ENCODE measurements at regions not wholly inside any gene's neighbourhood (a gene's known extent, or its start where the extent isn't known, plus 50 kb on each side); places are given as distances from the start of the nearest gene placed in this dataset.

DNA sequence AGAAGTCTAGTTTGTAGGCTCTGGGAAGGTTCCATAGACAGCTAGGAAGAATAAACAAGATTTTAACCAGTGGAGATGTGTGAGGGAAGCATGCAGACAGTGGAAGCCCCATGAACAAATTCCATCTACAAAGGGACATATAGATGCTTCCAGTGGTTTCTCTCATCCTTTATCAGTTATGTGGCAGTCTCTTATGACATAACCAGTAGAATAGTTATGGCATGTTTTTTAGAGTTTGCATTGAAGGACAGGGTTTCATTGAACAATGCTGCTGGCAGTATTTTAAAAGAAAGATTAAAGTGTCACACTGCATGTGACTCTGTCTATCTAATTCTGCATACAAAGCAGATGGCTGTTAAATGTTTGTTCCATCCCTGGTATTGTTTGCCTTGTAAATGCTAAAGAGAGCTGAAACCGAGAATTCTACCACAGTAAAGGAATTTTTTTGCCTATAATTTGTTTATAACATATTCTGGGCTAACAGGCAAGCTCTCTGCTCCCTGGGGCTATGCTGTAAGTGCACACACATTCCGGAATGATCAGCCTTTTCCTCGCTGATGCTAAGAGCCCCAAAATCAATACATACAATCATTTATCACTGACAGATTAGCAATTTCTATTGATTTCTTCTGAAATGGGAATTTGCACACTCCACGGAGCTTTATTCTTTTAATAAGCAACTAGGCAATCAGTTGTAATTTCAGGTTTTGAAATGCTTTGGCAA lies 76.8 kb upstream of the PELI1 start:
- DNase-seq (ENCODE audit: extremely low read depth, low read depth): no peak
- TF ChIP-seq, protein P1, sequence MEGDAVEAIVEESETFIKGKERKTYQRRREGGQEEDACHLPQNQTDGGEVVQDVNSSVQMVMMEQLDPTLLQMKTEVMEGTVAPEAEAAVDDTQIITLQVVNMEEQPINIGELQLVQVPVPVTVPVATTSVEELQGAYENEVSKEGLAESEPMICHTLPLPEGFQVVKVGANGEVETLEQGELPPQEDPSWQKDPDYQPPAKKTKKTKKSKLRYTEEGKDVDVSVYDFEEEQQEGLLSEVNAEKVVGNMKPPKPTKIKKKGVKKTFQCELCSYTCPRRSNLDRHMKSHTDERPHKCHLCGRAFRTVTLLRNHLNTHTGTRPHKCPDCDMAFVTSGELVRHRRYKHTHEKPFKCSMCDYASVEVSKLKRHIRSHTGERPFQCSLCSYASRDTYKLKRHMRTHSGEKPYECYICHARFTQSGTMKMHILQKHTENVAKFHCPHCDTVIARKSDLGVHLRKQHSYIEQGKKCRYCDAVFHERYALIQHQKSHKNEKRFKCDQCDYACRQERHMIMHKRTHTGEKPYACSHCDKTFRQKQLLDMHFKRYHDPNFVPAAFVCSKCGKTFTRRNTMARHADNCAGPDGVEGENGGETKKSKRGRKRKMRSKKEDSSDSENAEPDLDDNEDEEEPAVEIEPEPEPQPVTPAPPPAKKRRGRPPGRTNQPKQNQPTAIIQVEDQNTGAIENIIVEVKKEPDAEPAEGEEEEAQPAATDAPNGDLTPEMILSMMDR (IDR thresholded peaks at IDR 0.05; ENCODE audit: low read depth, low read length, missing control alignments): no peak
- no peak overlapping the region for H3K4me3 ChIP-seq (replicated peaks; ENCODE audit: low read depth, low read length)

DNA sequence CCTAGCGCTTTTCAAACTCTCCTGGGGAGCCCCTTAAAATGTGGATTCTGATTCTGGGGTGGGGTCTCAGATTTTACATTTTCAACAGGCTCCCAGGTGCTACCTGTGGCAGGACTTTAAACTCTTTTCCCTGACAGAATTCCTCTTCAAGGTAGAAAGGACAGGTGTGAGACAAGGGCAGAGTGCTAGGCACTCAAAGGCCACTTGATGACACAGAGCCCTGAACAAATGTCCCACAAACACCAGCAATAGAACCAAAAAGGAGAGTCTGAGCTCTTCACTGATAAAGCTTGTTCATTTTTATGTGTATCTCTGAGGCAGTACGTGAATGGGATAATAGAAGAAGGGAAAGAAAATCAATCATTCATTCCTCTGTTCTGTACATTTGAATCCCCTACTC lies 77.7 kb upstream of the PELI1 start:
- H3K4me3 ChIP-seq (replicated peaks; ENCODE audit: low read depth, low read length): no peak overlapping the region
- DNase-seq (ENCODE audit: extremely low read depth, low read depth): no peak
- TF ChIP-seq, protein P1 (IDR thresholded peaks at IDR 0.05; ENCODE audit: low read depth, low read length, missing control alignments): no peak

DNA sequence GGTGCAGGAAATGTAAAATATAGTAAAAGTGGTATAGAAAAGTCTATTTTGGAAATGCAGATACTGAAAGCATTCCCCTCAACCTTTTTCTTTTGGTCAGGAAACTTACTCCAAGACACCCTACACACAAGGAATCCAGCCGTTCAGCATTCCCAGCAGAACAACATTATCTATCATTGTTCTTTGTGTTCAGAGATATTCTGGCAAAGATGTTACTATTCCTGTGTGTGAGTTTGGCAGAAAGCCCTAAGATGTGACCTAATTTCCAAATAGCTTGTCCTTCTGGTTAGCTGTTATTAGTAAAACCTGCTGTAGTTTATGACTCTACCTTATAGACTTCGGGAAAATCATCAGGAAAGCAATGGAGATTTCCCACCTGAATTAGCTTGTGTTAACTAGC lies 78.1 kb upstream of the PELI1 start:
- TF ChIP-seq, protein P1 (IDR thresholded peaks at IDR 0.05; ENCODE audit: low read depth, low read length, missing control alignments): no peak
- no peak overlapping the region for H3K4me3 ChIP-seq (replicated peaks; ENCODE audit: low read depth, low read length)
- DNase-seq (ENCODE audit: extremely low read depth, low read depth): no peak

DNA sequence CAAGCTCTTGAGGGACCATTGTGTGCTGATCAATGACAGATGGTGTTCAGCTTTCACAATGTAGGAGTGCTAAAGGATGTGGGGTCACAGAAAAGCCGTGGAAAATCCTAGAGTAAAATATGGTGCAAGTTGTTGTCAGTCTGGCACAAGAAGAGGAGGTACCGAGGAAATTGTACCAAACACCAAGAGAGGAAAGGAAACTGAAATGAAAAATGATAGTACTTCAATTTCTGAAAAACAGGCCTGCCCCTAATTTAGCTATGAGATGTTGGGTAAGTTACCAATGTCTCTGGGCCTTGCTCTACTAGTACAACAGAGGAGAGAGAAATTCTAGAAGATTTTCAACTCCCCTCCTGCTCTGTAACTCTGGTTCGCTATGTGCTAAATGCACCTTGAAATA lies 78.8 kb upstream of the PELI1 start:
- TF ChIP-seq, protein P1 (IDR thresholded peaks at IDR 0.05; ENCODE audit: low read depth, low read length, missing control alignments): no peak
- no peak overlapping the region for H3K4me3 ChIP-seq (replicated peaks; ENCODE audit: low read depth, low read length)
- no peak for DNase-seq (ENCODE audit: extremely low read depth, low read depth)

DNA sequence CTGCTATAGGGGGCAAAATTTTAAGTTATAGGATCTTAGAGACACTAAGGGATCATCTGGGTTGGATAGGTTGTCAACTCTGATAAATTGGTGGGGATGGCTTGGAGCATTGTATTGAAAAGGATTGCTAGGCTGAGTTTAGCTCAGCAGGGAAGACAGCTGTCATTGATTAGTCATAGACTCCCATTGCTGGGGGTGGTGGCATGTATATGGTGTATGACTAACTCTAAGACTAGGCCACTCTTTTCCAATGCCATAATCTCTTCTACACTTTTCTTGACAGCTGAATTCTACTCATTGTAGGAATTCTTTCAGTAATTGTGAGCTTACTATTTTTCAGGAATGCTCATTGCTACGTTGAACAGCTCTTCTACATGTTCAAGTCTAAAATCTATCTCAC lies 81.3 kb upstream of the PELI1 start:
- DNase-seq (ENCODE audit: extremely low read depth, low read depth): no peak
- H3K4me3 ChIP-seq (replicated peaks; ENCODE audit: low read depth, low read length): no peak overlapping the region
- TF ChIP-seq, protein P1 (IDR thresholded peaks at IDR 0.05; ENCODE audit: low read depth, low read length, missing control alignments): no peak

DNA sequence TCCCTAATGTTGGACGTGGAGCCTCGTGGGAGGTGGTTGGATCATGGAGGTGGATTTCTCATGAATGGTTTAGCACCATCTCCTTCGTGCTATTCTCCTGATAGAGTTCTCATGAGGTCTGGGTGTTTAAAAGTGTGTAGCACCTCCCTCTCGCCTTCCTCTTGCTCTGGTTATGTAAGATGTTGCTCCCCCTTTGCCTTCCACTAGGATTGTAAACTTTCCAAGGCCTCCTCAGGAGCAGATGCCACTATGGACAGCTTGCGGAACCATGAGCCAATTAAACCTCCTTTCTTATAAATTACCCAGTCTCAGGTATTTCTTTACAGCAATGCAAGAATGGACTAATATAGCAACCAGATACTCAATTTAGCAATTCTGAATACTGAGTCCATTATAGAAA lies 82.4 kb upstream of the PELI1 start:
- TF ChIP-seq, protein P1 (IDR thresholded peaks at IDR 0.05; ENCODE audit: low read depth, low read length, missing control alignments): no peak
- H3K4me3 ChIP-seq (replicated peaks; ENCODE audit: low read depth, low read length): no peak overlapping the region
- no peak for DNase-seq (ENCODE audit: extremely low read depth, low read depth)
